ENCODE measurements at regions not wholly inside any gene's neighbourhood (a gene's known extent, or its start where the extent isn't known, plus 50 kb on each side); places are given as distances from the start of the nearest gene placed in this dataset.

DNA sequence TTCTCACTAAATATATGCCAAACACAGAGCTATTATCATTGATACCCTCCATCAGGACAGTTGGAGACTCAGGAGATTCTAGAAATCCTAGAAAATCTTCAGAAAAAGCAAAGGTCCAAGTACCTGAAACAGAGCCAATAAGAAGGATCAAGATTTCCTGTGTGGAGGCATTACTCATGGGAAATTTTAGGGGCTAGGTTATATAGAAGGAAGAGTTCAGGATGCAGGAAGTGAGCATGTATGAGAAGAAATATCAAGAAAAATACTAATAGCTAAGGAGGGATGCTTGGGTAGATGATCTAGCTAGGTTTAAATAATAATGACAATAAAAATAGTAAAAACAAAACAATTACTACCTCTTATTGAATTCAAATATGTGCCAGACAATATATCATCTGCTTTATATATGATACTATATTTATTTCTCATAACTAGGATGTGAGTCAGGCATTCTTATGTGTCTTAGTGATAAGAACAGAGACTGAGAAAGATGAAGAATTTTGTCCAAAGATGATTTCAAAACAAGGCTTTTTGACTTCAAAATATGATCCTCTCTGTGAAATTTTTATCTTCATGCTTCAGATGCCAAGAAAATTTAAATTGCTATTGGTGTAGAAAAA lies 66.4 kb upstream of the HHIP start:
- TF ChIP-seq, protein P1, sequence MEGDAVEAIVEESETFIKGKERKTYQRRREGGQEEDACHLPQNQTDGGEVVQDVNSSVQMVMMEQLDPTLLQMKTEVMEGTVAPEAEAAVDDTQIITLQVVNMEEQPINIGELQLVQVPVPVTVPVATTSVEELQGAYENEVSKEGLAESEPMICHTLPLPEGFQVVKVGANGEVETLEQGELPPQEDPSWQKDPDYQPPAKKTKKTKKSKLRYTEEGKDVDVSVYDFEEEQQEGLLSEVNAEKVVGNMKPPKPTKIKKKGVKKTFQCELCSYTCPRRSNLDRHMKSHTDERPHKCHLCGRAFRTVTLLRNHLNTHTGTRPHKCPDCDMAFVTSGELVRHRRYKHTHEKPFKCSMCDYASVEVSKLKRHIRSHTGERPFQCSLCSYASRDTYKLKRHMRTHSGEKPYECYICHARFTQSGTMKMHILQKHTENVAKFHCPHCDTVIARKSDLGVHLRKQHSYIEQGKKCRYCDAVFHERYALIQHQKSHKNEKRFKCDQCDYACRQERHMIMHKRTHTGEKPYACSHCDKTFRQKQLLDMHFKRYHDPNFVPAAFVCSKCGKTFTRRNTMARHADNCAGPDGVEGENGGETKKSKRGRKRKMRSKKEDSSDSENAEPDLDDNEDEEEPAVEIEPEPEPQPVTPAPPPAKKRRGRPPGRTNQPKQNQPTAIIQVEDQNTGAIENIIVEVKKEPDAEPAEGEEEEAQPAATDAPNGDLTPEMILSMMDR (IDR thresholded peaks at IDR 0.05; ENCODE audit: low read depth, low read length, missing input control): no peak
- TF ChIP-seq JUND (IDR thresholded peaks at IDR 0.05): no peak

All from liver (tissue), 3 donors.